ENCODE measurements at regions not wholly inside any gene's neighbourhood (a gene's known extent, or its start where the extent isn't known, plus 50 kb on each side); places are given as distances from the start of the nearest gene placed in this dataset.

- DNase-seq (ENCODE audit: low spot score) = no peak
- WGBS = 12% methylated on average over 2 of the region's 2 CpGs
- H3K27me3 ChIP-seq (replicated peaks; ENCODE audit: insufficient read depth) = no peaks in the 10 kb centered on the region
These were observed 237.1 kb downstream of the DMRTA1 start for GRCh38 chr9:22683700-22684075.

DNA sequence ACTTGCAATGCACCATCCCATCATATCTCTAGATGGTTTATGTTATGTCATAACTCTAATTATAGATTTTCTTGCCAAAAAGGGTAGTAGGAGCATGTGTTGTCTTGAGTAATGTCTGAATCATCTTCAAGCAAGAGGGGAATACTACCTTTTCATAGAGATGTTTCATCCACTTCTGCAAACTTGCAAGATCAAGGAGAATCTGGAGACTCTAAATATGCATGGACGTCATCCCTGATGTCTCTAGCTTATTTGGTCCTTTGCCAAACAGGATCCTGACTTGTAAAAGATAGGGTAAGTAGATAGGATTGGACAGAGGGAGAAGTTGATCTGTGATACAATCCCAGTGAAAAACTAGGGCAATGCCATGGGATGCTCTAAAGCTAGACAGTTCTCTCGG, 246.5 kb downstream of the DMRTA1 start:
- intact Hi-C loops (cut with DNase I) = no loop called here
- no peak for DNase-seq (ENCODE audit: low spot score)
- no peak for TF ChIP-seq POLR2AphosphoS5 (IDR thresholded peaks at IDR 0.05)
- no peak for TF ChIP-seq POLR2A (IDR thresholded peaks at IDR 0.05)
- TF ChIP-seq CTCF (IDR thresholded peaks at IDR 0.05) = no peak
- no peaks in the 10 kb centered on the region for H3K27me3 ChIP-seq (replicated peaks; ENCODE audit: insufficient read depth)
- H3K36me3 ChIP-seq = no peaks in the 10 kb centered on the region
- no peaks in the 10 kb centered on the region for H3K4me1 ChIP-seq (replicated peaks)
- H3K4me3 ChIP-seq = no peak overlapping the region
- no peak overlapping the region for H3K27ac ChIP-seq
- H3K9me3 ChIP-seq = no peaks in the 10 kb centered on the region
- 38% methylated on average over 2 of the region's 2 CpGs for WGBS

More at GRCh38 chr9:22683700-22684075, 237.1 kb downstream of the DMRTA1 start:
- no peaks in the 10 kb centered on the region for H3K36me3 ChIP-seq
- no peaks in the 10 kb centered on the region for H3K4me1 ChIP-seq (replicated peaks)
- TF ChIP-seq POLR2A (IDR thresholded peaks at IDR 0.05) = no peak
- no peak for TF ChIP-seq POLR2AphosphoS5 (IDR thresholded peaks at IDR 0.05)
- TF ChIP-seq CTCF (IDR thresholded peaks at IDR 0.05) = no peak
- intact Hi-C loops (cut with DNase I) = loop anchor here (10.0 kb wide), 1 partner anchor 59 kb away; no protein-coding TSS in a partner anchor
- H3K9me3 ChIP-seq = no peaks in the 10 kb centered on the region
- no peak overlapping the region for H3K4me3 ChIP-seq
- no peak overlapping the region for H3K27ac ChIP-seq

GRCh38 chr9:22700171-22700570, 253.5 kb downstream of the DMRTA1 start:
- H3K4me3 ChIP-seq = no peak overlapping the region
- H3K27me3 ChIP-seq (replicated peaks; ENCODE audit: insufficient read depth) = no peaks in the 10 kb centered on the region
- no peak for DNase-seq (ENCODE audit: low spot score)
- intact Hi-C loops (cut with DNase I) = no loop called here
- TF ChIP-seq CTCF (IDR thresholded peaks at IDR 0.05) (no peak), POLR2AphosphoS5 (IDR thresholded peaks at IDR 0.05) (no peak)
- no peaks in the 10 kb centered on the region for H3K4me1 ChIP-seq (replicated peaks)
- no peaks in the 10 kb centered on the region for H3K36me3 ChIP-seq
- no peak overlapping the region for H3K27ac ChIP-seq
- H3K9me3 ChIP-seq = no peaks in the 10 kb centered on the region

DNA sequence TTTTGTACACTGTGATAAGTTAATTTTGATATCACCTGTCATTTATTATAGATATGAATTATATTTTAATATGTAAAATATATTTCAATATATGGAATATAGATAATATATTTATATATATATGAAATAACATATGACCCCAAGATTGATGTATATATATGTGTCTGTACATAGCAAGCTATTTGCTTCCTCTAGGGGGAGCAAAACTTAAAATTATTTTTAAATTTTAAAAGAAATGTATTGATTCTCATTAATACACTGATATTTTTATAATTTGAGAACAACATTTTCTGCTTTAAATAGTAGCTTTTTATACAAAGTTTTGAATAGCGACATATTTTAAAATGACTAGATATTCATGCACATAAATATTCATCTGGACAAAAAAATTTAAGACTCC, 272.0 kb downstream of the DMRTA1 start:
- no peaks in the 10 kb centered on the region for H3K4me1 ChIP-seq (replicated peaks)
- intact Hi-C loops (cut with DNase I) = no loop called here
- WGBS = 52% methylated on average over 1 of the region's 1 CpG
- no peak for DNase-seq (ENCODE audit: low spot score)
- H3K4me3 ChIP-seq = no peak overlapping the region
- no peak overlapping the region for H3K27ac ChIP-seq
- no peaks in the 10 kb centered on the region for H3K9me3 ChIP-seq
- no peaks in the 10 kb centered on the region for H3K27me3 ChIP-seq (replicated peaks; ENCODE audit: insufficient read depth)
- TF ChIP-seq POLR2A (IDR thresholded peaks at IDR 0.05) (no peak), CTCF (IDR thresholded peaks at IDR 0.05) (no peak), POLR2AphosphoS5 (IDR thresholded peaks at IDR 0.05) (no peak)
- H3K36me3 ChIP-seq = no peaks in the 10 kb centered on the region

DNA sequence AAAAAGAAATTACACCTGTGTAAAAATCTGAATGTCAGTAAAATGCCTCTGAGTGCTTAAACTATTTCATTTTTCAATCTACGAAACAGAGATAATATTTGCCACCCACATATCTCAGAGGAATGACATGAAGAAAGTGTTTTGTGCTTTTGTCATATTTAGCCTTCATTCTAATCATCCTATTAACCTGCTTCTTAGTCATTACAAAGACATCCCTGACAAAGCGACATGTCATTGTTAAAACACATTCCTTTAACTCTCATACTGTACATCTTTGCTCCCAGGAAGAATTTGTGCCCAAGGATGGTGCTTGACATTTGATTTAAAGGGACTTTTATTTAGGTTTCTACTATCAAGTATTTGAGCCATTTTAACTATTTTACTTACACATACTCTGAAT, 275.9 kb downstream of the DMRTA1 start:
- intact Hi-C loops (cut with DNase I) = no loop called here
- Histone ChIP-seq H3K27me3 (replicated peaks; ENCODE audit: insufficient read depth) (no peaks in the 10 kb centered on the region), H3K9me3 (no peaks in the 10 kb centered on the region), H3K4me1 (replicated peaks) (no peaks in the 10 kb centered on the region), H3K27ac (no peak overlapping the region), H3K4me3 (no peak overlapping the region), H3K36me3 (no peaks in the 10 kb centered on the region)
- TF ChIP-seq POLR2AphosphoS5 (IDR thresholded peaks at IDR 0.05) (no peak), CTCF (IDR thresholded peaks at IDR 0.05) (no peak), POLR2A (IDR thresholded peaks at IDR 0.05) (no peak)
- WGBS = 70% methylated on average over 2 of the region's 2 CpGs
- DNase-seq (ENCODE audit: low spot score) = no peak

Measured in prostate gland (tissue), 2 donors.